NCI-H345 treated with DMSO at 0.1 percent for 48 hours (cell line): ENCODE measurements at regions not wholly inside any gene's neighbourhood (a gene's known extent, or its start where the extent isn't known, plus 50 kb on each side); places are given as distances from the start of the nearest gene placed in this dataset.
A peak's percentile ranks its signal among the peaks of the same experiment; 100 is the strongest.
"Not testable (repeated sequence)": the region's sequence is repeated elsewhere in the genome, so short reads cannot be mapped to it uniquely, and the experiment has no call there.

Experiments used
- DNase-seq: peaks from one replicate; lab custom pipeline; 2025; ENCODE audit not compliant: unreplicated experiment; lab: John Stamatoyannopoulos, UW

DNA sequence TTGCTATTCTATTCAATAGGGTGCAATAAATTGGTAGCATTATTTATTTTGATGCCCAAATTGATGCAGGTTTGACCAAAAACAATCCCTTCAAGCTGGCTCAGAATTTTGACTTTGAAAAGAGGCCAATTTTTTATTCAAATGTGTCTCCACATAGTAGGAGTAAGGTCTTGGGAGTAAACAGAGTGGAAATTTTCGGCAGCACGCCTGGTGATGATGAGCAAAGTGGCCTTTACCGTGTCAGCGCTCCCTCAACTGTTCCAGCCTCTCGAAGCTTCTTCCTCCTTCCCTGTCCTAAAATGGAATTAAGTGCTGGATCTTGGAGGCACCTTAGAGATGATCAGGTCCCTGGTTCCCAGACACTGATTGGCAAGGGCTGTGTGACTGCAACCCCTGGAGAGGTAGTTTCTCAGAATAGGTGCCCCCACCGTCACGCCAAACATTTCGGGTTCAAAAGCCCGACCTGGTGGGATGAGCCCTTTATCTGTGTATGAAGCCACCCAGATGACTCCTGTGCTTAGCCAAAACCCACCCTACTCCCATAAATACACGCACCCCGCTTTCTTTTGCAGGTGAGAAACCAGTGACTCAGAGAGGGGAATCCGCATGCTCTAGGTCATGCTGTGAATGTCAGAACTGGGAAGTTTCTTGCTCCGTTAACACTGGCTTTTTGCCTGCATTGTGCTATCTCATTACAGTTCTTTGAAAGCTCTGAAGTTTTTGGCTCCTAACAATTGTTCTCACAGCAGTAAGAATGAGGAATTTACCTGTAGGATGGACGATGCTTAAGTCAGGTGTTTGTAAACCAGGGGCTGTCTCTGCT is 89.1 kb downstream of the CRYGS start:
- DNase-seq, result no peak

DNA sequence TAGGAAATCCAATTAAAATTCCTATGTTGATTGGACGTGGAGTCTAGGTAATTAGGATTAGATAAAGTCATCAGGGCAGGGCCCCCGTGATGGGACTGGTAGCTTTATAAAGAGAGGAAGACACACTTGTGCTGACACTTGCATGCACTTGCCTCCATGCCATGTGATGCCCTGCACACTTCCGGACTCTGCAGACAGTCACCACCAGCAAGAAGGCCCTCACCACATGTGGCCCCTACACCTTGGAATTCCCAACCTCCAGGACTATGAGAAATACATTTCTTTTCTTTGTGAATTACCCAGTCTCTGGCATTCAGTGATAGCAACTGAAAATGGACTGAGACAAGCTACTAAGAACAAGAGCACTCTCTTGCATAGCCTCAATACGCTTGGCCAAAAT is 90.6 kb downstream of the CRYGS start:
- DNase-seq, result no peak

- no peak for DNase-seq
These were observed 90.5 kb upstream of the DGKG start for GRCh38 chr3:186452517-186452916.

- DNase-seq, result no peak
These were observed 89.3 kb upstream of the DGKG start for GRCh38 chr3:186451371-186451770.

GRCh38 chr3:186444974-186445373 is 82.9 kb upstream of the DGKG start:
- DNase-seq, result no peak

- DNase-seq, result no peak
These were observed 82.3 kb upstream of the DGKG start for GRCh38 chr3:186444288-186444687.

GRCh38 chr3:186442979-186443378 is 80.9 kb upstream of the DGKG start:
- DNase-seq, result not testable (repeated sequence)

DNA sequence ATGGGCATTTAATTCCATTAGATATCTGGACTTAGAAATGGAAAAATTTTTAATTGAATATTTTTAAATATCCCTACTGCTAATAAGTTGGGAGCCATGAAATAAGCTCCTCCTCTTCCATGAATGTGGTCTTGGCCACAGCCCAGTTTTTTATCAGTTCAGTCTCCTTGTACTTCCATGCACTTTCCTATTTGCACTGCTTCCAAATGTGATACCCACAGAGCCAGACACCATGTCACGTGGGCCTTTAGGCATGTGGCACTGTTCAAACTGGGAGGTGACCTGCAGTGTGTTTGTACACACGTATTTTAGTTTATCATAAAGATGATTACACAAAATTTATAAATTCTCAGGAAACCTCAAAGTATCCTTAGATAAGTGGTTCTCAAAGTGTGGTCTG is 80.1 kb upstream of the DGKG start:
- DNase-seq, result no peak

DNA sequence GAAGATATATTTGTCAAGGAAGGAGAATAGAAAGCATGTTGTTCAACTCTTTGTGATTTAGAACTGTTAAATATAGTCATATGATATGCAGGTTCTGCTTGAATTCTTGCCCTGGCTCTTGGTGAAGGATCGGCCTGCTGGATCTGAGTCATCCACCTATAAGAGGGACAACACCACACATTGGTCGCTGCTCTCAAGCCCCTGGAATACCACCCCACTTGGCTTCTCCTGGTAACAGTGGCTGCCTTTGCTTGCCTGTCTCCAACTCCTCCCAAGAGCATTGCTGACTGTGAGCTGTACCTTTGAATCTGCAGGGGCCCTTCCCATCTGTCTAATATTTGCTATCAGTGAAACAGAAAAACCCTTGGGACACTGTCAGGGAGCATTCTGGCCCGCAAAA is 78.9 kb upstream of the DGKG start:
- no peak for DNase-seq

DNA sequence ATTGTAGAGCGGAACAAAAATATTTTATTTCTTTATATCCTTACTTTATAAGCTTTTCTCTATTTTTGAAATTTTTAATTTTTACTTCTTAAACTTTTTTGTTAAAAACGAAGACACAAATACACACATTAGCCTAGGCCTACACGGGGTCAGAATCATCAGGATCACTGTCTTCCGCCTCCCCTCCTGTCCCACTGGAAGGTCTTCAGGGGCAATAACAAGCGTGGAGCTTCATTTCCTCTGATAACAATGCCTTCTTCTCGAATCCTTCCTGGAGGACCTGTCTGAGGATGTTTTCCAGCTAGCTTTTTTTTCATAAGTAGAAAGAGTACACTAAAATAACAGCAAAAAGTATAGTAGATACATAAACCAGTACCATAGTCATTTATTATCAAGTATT is 77.7 kb upstream of the DGKG start:
- no peak for DNase-seq

GRCh38 chr3:186435332-186435731 is 73.3 kb upstream of the DGKG start:
- not testable (repeated sequence) for DNase-seq

GRCh38 chr3:186432944-186433732 is 71.1 kb upstream of the DGKG start:
- no peak for DNase-seq

DNA sequence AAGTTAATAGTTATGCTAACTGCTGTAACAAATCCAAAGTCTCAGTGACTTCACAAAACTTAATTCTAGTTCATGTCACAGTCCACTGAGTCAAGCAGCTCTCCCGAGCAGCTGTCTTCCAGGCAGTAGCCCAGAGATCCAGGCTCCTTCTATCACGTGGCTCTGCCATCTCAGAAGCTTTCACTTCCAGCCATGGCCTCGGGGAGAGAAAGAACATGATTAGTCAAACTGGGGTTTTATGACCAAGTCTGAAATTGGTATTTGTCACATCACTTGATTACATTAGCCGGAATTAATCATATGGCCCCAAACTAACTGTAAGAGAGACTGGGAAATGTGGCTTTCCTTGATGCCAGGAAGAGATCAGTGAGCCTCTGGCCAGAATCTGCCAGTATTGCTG is 70.2 kb upstream of the DGKG start:
- no peak for DNase-seq

DNA sequence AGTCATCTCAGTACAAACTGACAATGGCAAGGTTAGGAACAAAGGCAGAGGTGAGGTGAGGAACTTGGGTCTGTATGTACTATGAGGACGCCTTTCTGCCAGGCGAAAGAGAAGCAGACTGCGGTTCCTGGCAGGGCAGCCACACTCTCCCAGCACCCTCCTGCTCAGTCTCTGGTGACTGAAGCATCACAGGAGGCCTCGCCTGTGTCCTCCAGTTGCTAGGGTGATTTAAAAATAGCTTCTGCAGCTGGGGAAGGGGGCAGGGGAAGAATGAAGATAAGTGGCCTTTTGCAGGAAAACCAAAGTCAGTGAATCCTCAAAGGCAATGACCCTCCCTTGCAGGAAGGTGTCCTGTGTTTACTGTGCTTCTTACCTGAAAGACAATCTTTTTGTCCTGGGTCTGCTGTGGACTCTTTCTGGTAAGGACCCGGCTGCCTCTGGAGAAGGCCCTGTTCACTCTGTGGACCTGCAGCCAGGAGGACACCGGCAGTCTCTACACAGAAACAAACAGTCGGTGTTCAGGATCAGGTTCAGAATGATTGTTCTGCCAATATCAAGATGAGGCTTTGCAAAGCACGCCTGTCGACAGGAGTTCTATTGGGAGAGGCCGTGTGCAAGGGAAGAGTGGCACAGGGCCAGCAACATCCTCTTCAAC is 65.7 kb upstream of the DGKG start:
- peak; percentile 84 for DNase-seq

DNA sequence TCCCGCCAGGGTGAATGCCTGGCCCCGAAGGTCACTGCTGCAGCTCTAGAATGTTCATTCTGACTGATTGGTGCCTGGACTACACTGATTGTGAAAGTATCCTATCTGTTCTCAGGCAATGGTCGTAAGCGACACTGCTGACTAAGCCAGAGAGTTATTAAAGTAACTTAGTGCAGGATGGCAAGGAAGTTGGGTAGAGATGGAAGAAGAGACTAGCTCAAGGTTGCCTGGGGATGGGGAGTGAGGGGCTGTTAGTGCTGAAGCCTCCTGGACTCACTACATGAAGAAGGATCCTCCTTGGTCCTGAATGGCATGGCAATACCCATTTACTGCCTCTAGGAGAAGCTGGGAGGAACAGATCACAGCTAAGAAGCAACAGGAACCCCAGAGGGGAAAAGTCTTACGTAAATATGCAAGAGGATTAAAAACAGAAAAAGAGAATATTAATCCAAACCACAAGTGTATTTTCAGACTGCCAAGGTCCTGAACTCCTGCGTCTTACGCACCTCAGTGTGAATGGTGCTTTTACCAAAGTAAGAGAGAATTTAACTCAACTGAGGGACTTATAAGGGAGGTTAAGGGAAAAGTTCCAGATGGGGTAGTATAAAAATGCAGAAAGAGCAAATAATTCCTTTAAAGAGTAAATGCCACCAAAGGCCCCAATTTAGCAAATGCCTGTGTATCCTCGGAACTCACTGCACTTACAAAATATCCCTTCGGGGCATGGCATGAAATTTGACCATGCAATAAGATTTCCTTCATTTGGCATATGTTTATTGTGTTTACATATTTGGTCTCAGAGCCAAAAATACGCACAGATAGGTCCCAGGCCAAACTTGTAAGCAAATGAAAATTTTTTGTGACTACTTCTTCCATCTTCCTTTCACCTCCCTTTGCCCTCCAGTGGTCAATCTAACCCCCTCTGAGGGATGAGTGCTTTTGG is 64.0 kb upstream of the DGKG start:
- DNase-seq, result no peak

DNA sequence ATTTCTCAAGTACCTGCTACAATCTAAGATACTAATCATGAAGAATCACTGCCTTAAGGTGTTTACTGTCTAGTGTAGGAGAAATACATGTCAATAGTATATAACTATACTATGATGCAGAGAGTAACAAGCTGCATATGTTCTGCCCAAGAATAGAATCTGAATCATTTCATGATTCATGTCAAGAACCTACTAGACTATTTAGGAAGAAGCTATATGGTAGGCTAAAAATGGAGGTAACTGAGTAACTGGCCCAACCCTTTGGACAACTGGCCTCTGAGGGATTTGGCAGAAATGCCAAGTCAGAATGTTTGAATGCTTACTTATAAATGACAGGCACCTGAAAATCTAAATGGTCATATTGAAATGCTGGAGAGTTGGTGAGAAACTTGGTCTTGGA is 59.9 kb upstream of the DGKG start:
- DNase-seq, result no peak

GRCh38 chr3:186418671-186419145 is 56.7 kb upstream of the DGKG start:
- no peak for DNase-seq

GRCh38 chr3:186417791-186418190 is 55.8 kb upstream of the DGKG start:
- no peak for DNase-seq

DNA sequence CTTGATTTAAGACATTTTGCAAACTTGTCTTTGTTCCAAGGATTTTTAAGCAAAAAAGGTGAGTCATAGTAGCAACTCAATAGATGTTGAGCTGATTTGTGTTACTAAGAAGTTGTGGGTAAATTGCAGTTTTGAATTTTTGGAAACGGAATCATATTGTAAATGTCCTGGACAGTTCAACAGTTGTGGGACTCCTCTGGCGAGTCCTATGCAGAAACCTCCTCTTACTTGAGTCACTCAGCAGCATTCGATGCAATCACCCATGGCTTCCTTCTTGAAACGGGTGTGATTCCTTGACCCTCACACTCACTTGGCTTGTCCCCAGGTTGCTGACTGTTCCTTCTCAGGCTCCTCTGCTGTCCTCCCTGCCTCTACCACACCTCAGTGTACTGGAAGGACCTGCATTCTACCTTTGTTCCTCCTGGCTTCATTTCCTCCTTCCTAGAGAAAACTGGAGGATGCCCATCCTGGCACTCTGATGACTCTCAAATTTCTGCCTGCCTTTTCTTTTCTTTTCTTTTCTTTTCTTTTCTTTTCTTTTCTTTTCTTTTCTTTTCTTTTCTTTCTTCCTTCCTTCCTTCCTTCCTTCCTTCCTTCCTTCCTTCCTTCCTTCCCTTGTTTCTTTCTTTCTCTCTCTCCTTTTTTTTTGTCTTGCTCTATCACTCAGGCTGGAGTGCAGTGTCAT is 52.8 kb upstream of the DGKG start:
- peak; percentile 41 for DNase-seq
